A549 (cell line): ENCODE measurements at regions not wholly inside any gene's neighbourhood (a gene's known extent, or its start where the extent isn't known, plus 50 kb on each side); places are given as distances from the start of the nearest gene placed in this dataset.
"Not testable (repeated sequence)": the region's sequence is repeated elsewhere in the genome, so short reads cannot be mapped to it uniquely, and the experiment has no call there.

Source experiments
- ATAC-seq, 2 experiments: fragments of 200-7000 bp in 1 of 2; fragments of >200 bp in 1 of 2; cut with Nextera tagmentation in 1 of 2; cut with Tn5 transposase in 1 of 2; 3 replicates each; pipeline versions ENCODE4 v1.8.0 to v1.9.1; 2018 to 2020; ENCODE audit warnings: mild to moderate bottlenecking in 1 of 2, moderate library complexity in 1 of 2
- CTCF ChIA-PET: fragments of 300-600 bp; sonication (Branson Sonifier 250); formaldehyde crosslinking; extraction: SDS; loops from one replicate; lab custom pipeline; 2021; ENCODE audit warnings: antibody characterized with exemption, inconsistent platforms; lab: Yijun Ruan, JAX
- POLR2A ChIA-PET: fragments of 350-600 bp; formaldehyde crosslinking; extraction: SDS; loops from one replicate; lab custom pipeline; 2021; ENCODE audit warnings: antibody characterized with exemption, inconsistent platforms; lab: Yijun Ruan, JAX
- DNase-seq, 2 experiments: peaks; one replicate each; pipeline versions ENCODE4 v3.0.0 to v3.0.0-alpha.2; 2011 to 2016; ENCODE audit warnings: low read depth in 1 of 2, low spot score in 1 of 2
- FAIRE-seq: peaks from 2 replicates; lab custom pipeline; 2011; peaks lifted over from hg19 to GRCh38; lab: Jason Lieb, UNC
- H3K27ac ChIP-seq, 2 experiments: fragments of >200 bp; sonication (Bioruptor Twin); formaldehyde crosslinking; 3 replicates each; pipeline ENCODE4 v1.5.1; 2016 to 2017
- H3K4me1 ChIP-seq: fragments of >200 bp; sonication (Bioruptor Twin); formaldehyde crosslinking; 3 replicates; pipeline ENCODE4 v1.6.1; 2016
- H3K4me2 ChIP-seq: fragments of >200 bp; sonication (Bioruptor Twin); formaldehyde crosslinking; 3 replicates; pipeline ENCODE4 v1.6.1; 2016
- H3K4me3 ChIP-seq: fragments of >200 bp; sonication (Bioruptor Twin); formaldehyde crosslinking; 3 replicates; pipeline ENCODE4 v1.5.1; 2016
- H3K9me3 ChIP-seq: fragments of >200 bp; sonication (Bioruptor Twin); formaldehyde crosslinking; 3 replicates; pipeline ENCODE4 v1.6.1; 2016
- CBX2 ChIP-seq: fragments of 200-600 bp; sonication (generic); IDR thresholded peaks from 2 replicates; pipeline ENCODE4 v1.6.1; 2016; ENCODE audit warnings: low read depth, mild to moderate bottlenecking, borderline replicate concordance
- EHF ChIP-seq: fragments of 250-450 bp; sonication (Bioruptor Pico); IDR thresholded peaks from 2 replicates; pipeline ENCODE4 v1.5.0; 2020; ENCODE audit warnings: mild to moderate bottlenecking
- EP300 ChIP-seq, 2 experiments: fragments of >200 bp; sonication (Bioruptor Twin); formaldehyde crosslinking; IDR thresholded peaks; 2 replicates in 1 of 2; 3 replicates in 1 of 2; pipeline ENCODE4 v1.6.1; 2016 to 2017
- GATA3 ChIP-seq: IDR thresholded peaks from 2 replicates; pipeline ENCODE4 v1.6.1; 2012; ENCODE audit warnings: borderline replicate concordance
- HDAC2 ChIP-seq: fragments of 200-600 bp; sonication (generic); IDR thresholded peaks from 2 replicates; pipeline ENCODE4 v1.6.1; 2016
- HEYL ChIP-seq: fragments of 250-450 bp; sonication (Bioruptor Pico); IDR thresholded peaks from 2 replicates; pipeline ENCODE4 v1.8.0; 2021; ENCODE audit warnings: mild to moderate bottlenecking, moderate library complexity
- HOXA7 ChIP-seq: fragments of 250-450 bp; sonication (Bioruptor Pico); IDR thresholded peaks from 2 replicates; pipeline ENCODE4 v1.5.0; 2020; ENCODE audit warnings: mild to moderate bottlenecking, moderate library complexity
- HOXB5 ChIP-seq: fragments of 250-450 bp; sonication (Bioruptor Pico); IDR thresholded peaks from 2 replicates; pipeline ENCODE4 v1.5.0; 2020; ENCODE audit warnings: mild to moderate bottlenecking, moderate library complexity
- JUNB ChIP-seq: fragments of >200 bp; sonication (Bioruptor Twin); formaldehyde crosslinking; IDR thresholded peaks from 2 replicates; pipeline ENCODE4 v1.6.1; 2016
- KDM5A ChIP-seq: fragments of 200-600 bp; sonication (generic); IDR thresholded peaks from 2 replicates; pipeline ENCODE4 v1.6.1; 2016; ENCODE audit warnings: antibody characterized with exemption, mild to moderate bottlenecking
- MAFK ChIP-seq: fragments of 450-650 bp; IDR thresholded peaks from 2 replicates; pipeline ENCODE4 v1.6.1; 2014; ENCODE audit not compliant: partially characterized antibody
- MAZ ChIP-seq: fragments of 150-350 bp; IDR thresholded peaks from 2 replicates; pipeline ENCODE4 v1.6.1; 2014; ENCODE audit warnings: antibody characterized with exemption, low read depth, low read length, borderline replicate concordance
- NFE2L2 ChIP-seq: fragments of 150-350 bp; conservative IDR thresholded peaks from 2 replicates; pipeline ENCODE4 v1.6.1; 2014; ENCODE audit warnings: low read length
- PBX3 ChIP-seq: IDR thresholded peaks from 2 replicates; pipeline ENCODE4 v1.6.1; 2012
- RAD21 ChIP-seq, 2 experiments: fragments of >200 bp in 1 of 2; sonication (Bioruptor Twin) in 1 of 2; formaldehyde crosslinking in 1 of 2; IDR thresholded peaks in 1 of 2; conservative IDR thresholded peaks in 1 of 2; 2 replicates in 1 of 2; 3 replicates in 1 of 2; pipeline ENCODE4 v1.6.1; 2012 to 2018; ENCODE audit warnings: inconsistent platforms in 1 of 2
- SMC3 ChIP-seq: fragments of >200 bp; sonication (Bioruptor Twin); formaldehyde crosslinking; IDR thresholded peaks from 3 replicates; pipeline ENCODE4 v1.6.1; 2018; ENCODE audit warnings: inconsistent platforms
- SREBF2 ChIP-seq: fragments of 450-650 bp; IDR thresholded peaks from 2 replicates; pipeline ENCODE4 v1.6.1; 2014; ENCODE audit warnings: mild to moderate bottlenecking, moderate library complexity
- TP53 ChIP-seq: fragments of 250-450 bp; sonication (Bioruptor Pico); IDR thresholded peaks from 2 replicates; pipeline ENCODE4 v1.5.0; 2021; ENCODE audit warnings: mild to moderate bottlenecking, moderate library complexity
- ZNF302 ChIP-seq: fragments of 250-450 bp; sonication (Bioruptor Pico); IDR thresholded peaks from 2 replicates; pipeline ENCODE4 v1.9.0; 2021; ENCODE audit warnings: inconsistent platforms, mild to moderate bottlenecking, moderate library complexity
- WGBS: methylation state at CpG from one replicate; pipeline ENCODE4 v1.1.6; 2017; ENCODE audit errors: missing lambda C conversion rate; 5-methylcytosine and 5-hydroxymethylcytosine counted together
- TF ChIP-seq, protein P1 (sequence below): fragments of >200 bp; sonication (Bioruptor Twin); formaldehyde crosslinking; IDR thresholded peaks from 2 replicates; pipeline ENCODE4 v1.6.1; 2016
- TF ChIP-seq, protein P2 (sequence below): fragments of >200 bp; sonication (Bioruptor Twin); formaldehyde crosslinking; IDR thresholded peaks from 3 replicates; pipeline ENCODE4 v1.6.1; 2016

DNA sequence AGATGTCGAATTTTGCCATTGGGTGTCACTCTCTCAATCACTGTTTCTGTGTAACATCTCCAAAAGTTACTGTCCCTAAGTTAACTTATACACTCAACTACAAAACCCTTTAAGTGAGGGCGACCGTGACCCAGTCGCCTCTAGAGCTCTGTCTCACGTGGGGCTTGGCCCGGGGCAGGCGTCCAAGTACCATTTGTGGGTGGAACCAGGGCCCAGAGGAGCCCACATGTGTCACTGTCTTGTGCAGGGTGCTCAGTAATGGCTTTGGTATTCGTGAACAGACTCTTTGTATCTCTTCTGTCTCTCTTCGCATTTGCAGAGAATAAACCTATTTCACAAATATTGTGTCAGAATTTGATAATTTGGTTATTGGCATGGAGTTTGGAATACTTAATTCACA, 109.9 kb upstream of the THBS2 start:
- no peak for FAIRE-seq
- no peak for ATAC-seq
- DNase-seq, result no peak
- ChIA-PET CTCF (no interaction called here), POLR2A (no interaction called here)
- 31% methylated on average over 9 of the region's 9 CpGs for WGBS
- Histone ChIP-seq H3K4me1 (no peaks in the 10 kb centered on the region), H3K4me3 (no peak overlapping the region), H3K4me2 (no peak overlapping the region), H3K9me3 (no peaks in the 10 kb centered on the region), H3K27ac (no peak overlapping the region)
- TF ChIP-seq NFE2L2 (no peak), RAD21 (conservative IDR thresholded peaks at IDR 0.05 in 1 of 2, IDR thresholded peaks at IDR 0.05 in 1 of 2) (no peak), PBX3 (no peak), KDM5A (no peak), SREBF2 (no peak), CBX2 (no peak), MAFK (no peak), GATA3 (no peak), HOXB5 (CRISPR knock-in tag) (no peak), EHF (CRISPR knock-in tag) (no peak), HDAC2 (no peak)
- TF ChIP-seq, protein P1, sequence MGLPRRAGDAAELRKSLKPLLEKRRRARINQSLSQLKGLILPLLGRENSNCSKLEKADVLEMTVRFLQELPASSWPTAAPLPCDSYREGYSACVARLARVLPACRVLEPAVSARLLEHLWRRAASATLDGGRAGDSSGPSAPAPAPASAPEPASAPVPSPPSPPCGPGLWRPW, result no peak

DNA sequence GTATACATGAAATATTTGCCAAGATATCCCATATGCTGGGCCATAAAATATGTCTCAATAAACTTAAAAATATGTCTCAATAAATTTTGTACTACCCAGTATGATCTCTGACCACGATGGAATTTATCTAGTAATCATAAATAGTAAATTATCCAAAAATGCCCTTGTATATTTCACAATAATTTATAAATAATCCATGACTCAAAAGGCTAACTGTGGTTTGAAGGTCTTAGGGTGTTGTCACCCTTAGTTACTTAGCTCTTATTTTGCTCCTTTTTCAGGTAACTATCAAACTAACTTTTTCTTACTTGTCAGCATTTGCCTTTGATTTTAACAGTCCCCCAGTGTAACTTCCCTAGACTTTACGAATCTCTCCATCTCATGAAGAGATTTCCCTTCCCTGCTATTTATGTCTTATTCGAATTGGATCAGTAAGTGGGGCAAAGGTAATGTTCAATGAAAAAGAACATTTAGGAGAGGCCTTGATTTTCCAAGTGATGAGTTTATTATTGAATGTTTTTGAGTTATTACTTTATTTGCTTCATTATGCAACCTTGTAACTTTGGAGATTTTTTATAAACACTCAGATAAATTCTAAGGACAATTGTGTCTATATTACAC, 109.0 kb upstream of the THBS2 start:
- H3K27ac ChIP-seq, result no peak overlapping the region
- CTCF ChIA-PET, result no interaction called here
- DNase-seq (no peak), ATAC-seq (no peak), FAIRE-seq (no peak)
- H3K4me2 ChIP-seq, result no peak overlapping the region
- 38% methylated on average over 3 of the region's 3 CpGs for WGBS
- no peak overlapping the region for H3K4me3 ChIP-seq
- H3K9me3 ChIP-seq, result no peaks in the 10 kb centered on the region
- TF ChIP-seq TP53 (CRISPR knock-in tag), result no peak
- TF ChIP-seq EP300 (IDR thresholded peaks at IDR 0.05), result no peak
- TF ChIP-seq HOXA7 (CRISPR knock-in tag), result no peak
- no peak for TF ChIP-seq HEYL
- TF ChIP-seq, protein P2, sequence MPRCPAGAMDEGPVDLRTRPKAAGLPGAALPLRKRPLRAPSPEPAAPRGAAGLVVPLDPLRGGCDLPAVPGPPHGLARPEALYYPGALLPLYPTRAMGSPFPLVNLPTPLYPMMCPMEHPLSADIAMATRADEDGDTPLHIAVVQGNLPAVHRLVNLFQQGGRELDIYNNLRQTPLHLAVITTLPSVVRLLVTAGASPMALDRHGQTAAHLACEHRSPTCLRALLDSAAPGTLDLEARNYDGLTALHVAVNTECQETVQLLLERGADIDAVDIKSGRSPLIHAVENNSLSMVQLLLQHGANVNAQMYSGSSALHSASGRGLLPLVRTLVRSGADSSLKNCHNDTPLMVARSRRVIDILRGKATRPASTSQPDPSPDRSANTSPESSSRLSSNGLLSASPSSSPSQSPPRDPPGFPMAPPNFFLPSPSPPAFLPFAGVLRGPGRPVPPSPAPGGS, result no peak
- no peak for TF ChIP-seq MAFK
- no peak for TF ChIP-seq MAZ
- no peak for TF ChIP-seq ZNF302 (CRISPR knock-in tag)
- no peak for TF ChIP-seq JUNB
- no peaks in the 10 kb centered on the region for H3K4me1 ChIP-seq
- POLR2A ChIA-PET, result no interaction called here

DNA sequence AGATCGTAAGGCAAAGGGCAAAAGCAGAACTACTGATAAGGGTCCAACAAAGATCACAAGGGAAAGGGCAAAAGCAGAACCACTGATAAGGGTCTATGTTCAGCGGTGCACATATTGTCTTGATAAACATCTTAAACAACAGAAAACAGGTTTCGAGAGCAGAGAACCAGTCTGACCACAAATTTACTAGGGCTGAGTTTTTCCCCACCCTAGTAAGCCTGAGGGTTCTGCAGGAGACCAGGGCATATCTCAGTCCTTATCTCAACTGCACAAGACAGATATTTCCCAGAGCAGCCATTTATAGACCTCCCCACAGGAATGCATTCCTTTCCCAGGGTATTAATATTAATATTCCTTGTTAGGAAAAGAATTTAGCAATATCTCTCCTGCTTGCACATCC, 101.4 kb upstream of the THBS2 start:
- H3K4me3 ChIP-seq, H3K27ac ChIP-seq, DNase-seq, H3K4me2 ChIP-seq, FAIRE-seq, H3K4me1 ChIP-seq, CTCF ChIA-PET, POLR2A ChIA-PET, ATAC-seq: not testable (repeated sequence)
- 24% methylated on average over 3 of the region's 3 CpGs for WGBS
- peaks cover 13% of the 10 kb centered on the region; the same call in 2 of the 3 replicates for H3K9me3 ChIP-seq

DNA sequence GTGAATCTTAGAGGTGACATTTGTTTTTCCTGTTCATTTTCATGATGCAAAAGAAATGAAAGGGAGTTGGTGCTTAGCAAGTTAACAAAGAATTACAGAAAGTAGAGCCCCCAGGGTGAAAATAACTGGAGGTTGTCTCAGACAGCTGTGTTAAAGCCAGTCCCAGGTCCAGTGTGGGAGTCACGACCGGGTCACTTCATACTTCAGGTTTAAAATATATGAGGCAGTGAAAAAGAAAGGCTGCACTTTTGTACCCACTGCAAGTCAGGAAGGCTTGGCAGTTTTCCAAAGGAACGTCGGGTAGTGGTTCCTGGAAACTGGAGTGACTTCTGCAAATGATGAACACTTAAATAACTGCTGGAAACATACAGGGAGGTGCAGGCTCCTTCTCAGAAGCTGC, 91.5 kb upstream of the THBS2 start:
- ATAC-seq (no peak), DNase-seq (no peak), FAIRE-seq (no peak)
- H3K4me1 ChIP-seq, result peaks cover 7% of the 10 kb centered on the region
- CTCF ChIA-PET, result no interaction called here
- no peaks in the 10 kb centered on the region for H3K9me3 ChIP-seq
- H3K4me2 ChIP-seq, result no peak overlapping the region
- TF ChIP-seq SMC3 (no peak), ZNF302 (CRISPR knock-in tag) (no peak)
- H3K4me3 ChIP-seq, result no peak overlapping the region
- WGBS, result 45% methylated on average over 4 of the region's 4 CpGs
- H3K27ac ChIP-seq, result no peak overlapping the region
- POLR2A ChIA-PET, result no interaction called here
